Heart right ventricle (tissue), 16 donors: ENCODE measurements at regions not wholly inside any gene's neighbourhood (a gene's known extent, or its start where the extent isn't known, plus 50 kb on each side); places are given as distances from the start of the nearest gene placed in this dataset.

Source experiments
- ATAC-seq, 8 donors: fragments of 200-7000 bp; cut with Tn5 transposase; one replicate each; pipeline ENCODE4 v1.9.1; 2020; ENCODE audit warnings: mild to moderate bottlenecking in 8 of 8, moderate library complexity in 8 of 8, moderate number of reproducible peaks in 1 of 8
- DNase-seq, 2 donors: peaks; one replicate each; pipeline ENCODE4 v3.0.0-alpha.2; 2020
- H3K27ac ChIP-seq, 10 donors: fragments of 200-600 bp; sonication (generic) in 2 of 10; one replicate each; pipeline versions ENCODE4 v1.5.0 to v1.8.0; 2020 to 2022; ENCODE audit warnings: mild to moderate bottlenecking in 3 of 10
- H3K27me3 ChIP-seq, 7 donors: fragments of 200-600 bp; one replicate each; pipeline ENCODE4 v1.8.0; 2021 to 2022; ENCODE audit warnings: mild to moderate bottlenecking in 2 of 7
- H3K36me3 ChIP-seq, 9 donors: fragments of 200-600 bp; sonication (generic) in 1 of 9; one replicate each; pipeline versions ENCODE4 v1.5.0 to v1.8.0; 2020 to 2022; ENCODE audit warnings: mild to moderate bottlenecking in 2 of 9
- H3K4me1 ChIP-seq, 9 donors: fragments of 200-600 bp; sonication (generic) in 1 of 9; one replicate each; pipeline versions ENCODE4 v1.5.0 to v1.8.0; 2020 to 2022; ENCODE audit warnings: mild to moderate bottlenecking in 4 of 9
- H3K4me3 ChIP-seq, 10 donors: fragments of 200-600 bp; sonication (generic) in 2 of 10; one replicate each; pipeline versions ENCODE4 v1.5.0 to v1.8.0; 2020 to 2022; ENCODE audit warnings: mild to moderate bottlenecking in 7 of 10, moderate library complexity in 2 of 10
- H3K9me3 ChIP-seq, 11 donors: fragments of 200-600 bp in 10 of 11; sonication (generic) in 2 of 11; one replicate each; pipeline versions ENCODE4 v1.5.0 to v1.8.0; 2013 to 2022; ENCODE audit warnings: mild to moderate bottlenecking in 2 of 11, control low read depth in 1 of 11, moderate library complexity in 1 of 11
- WGBS, 2 donors: extraction: QIAGEN DNeasy Blood & Tissue Kit; methylation state at CpG; one replicate each; pipeline ENCODE4 v1.1.7; 2013; ENCODE audit warnings: inconsistent platforms in 1 of 2; 5-methylcytosine and 5-hydroxymethylcytosine counted together
- intact Hi-C, 10 donors: fragments of 100-400 bp; cut with DNase I; formaldehyde crosslinking; loops; one replicate each; pipeline versions ENCODE4 v1.11.1 to v1.14.2; 2022
- TF ChIP-seq, protein P1 (sequence below), 9 donors: fragments of 200-600 bp; sonication (generic) in 2 of 9; IDR thresholded peaks; one replicate each; pipeline versions ENCODE4 v1.5.0 to v1.8.0; 2021 to 2022; ENCODE audit warnings: antibody characterized with exemption in 9 of 9, mild to moderate bottlenecking in 5 of 9, moderate library complexity in 1 of 9
- donor health status: Arrhythmogenic right ventricular cardiomyopathy.
- donor health status: ischemic (EF 13 %, LVEDD 7.1; RV severe dilation, severe dysfunction).
- donor health status: healthy with polysubstance abuse.
- donor health status: DM: no; HTN: yes; CAD: no.
- donor health status: DM: no; HTN: no; CAD: no.
- donor health status: ischemic (EF 25% LVEDD 6.9; RV normal size, moderate dysfunction).
- donor health status: ischemic (EF 25% LVEDD 5.7; RV mildly dilated, moderate dysfunction).
- donor health status: healthy.
- donor health status: DM: yes; HTN: yes; CAD: no.
- donor health status: Ischemic cardiomyopathy.
- donor health status: ischemic (EF 35%, LVEDD 5.7; RV mildly dilated, moderate dysfunction).
- donor health status: nonischemic (EF 11% LVEDD 7.7; RV severe dilation, severe dysfunction).
- donor health status: DM: yes; HTN: yes; CAD: no.
- donor health status: PGD.
- donor health status: ischemic (EF 29% LVEDD 5.4; RV normal size, mild dysfunction).
- donor health status: nonischemic (EF 23%, LVEDD 6.1; RV moderate dilation, normal function).

- intact Hi-C loops, result loop anchor here in 1 of 10 donors (10.0 kb wide), 1 partner anchor 62 kb away; no protein-coding TSS in a partner anchor
- Histone ChIP-seq H3K4me3 (no peak overlapping the region), H3K36me3 (no peaks in the 10 kb centered on the region), H3K9me3 (no peaks in the 10 kb centered on the region), H3K27me3 (no peaks in the 10 kb centered on the region), H3K4me1 (peaks cover 0 to 20% (median 6%) of the 10 kb centered on the region in 9 donors), H3K27ac (no peak overlapping the region)
- 68 to 80% methylated on average over 33 of the region's 33 CpGs for WGBS, 2 donors
- ATAC-seq (peak in 5 of 8 donors; percentile 3 to 37 (median 9)), DNase-seq (no peak)
- TF ChIP-seq, protein P1, sequence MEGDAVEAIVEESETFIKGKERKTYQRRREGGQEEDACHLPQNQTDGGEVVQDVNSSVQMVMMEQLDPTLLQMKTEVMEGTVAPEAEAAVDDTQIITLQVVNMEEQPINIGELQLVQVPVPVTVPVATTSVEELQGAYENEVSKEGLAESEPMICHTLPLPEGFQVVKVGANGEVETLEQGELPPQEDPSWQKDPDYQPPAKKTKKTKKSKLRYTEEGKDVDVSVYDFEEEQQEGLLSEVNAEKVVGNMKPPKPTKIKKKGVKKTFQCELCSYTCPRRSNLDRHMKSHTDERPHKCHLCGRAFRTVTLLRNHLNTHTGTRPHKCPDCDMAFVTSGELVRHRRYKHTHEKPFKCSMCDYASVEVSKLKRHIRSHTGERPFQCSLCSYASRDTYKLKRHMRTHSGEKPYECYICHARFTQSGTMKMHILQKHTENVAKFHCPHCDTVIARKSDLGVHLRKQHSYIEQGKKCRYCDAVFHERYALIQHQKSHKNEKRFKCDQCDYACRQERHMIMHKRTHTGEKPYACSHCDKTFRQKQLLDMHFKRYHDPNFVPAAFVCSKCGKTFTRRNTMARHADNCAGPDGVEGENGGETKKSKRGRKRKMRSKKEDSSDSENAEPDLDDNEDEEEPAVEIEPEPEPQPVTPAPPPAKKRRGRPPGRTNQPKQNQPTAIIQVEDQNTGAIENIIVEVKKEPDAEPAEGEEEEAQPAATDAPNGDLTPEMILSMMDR (IDR thresholded peaks at IDR 0.05), result peak in 1 of 9 donors; percentile 16
These were observed 126.7 kb upstream of the GSE1 start for GRCh38 chr16:85486256-85486915.

DNA sequence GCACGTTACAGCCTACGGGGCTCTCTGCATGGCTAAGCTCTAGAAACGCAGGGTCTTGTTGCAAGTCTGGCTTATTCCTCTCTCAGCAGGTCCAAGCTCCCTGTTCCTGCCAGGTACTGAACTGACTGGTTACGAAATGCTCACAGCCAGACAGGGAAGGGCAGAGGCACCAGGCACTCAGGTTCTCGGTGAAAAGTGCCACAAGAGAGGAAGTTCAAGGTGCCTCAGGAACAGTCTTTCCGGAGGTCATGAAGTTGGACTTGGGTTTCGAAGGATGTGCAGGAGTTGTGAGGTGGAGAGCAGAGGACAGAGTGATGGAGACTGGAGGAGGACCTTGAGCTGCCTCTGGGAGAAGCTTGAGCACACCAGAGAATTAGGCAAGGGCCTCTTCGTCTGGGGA, 124.7 kb upstream of the GSE1 start:
- Histone ChIP-seq H3K9me3 (no peaks in the 10 kb centered on the region), H3K27ac (no peak overlapping the region), H3K36me3 (no peaks in the 10 kb centered on the region), H3K4me1 (peaks cover 6 to 38% (median 26%) of the 10 kb centered on the region in 9 donors), H3K4me3 (no peak overlapping the region), H3K27me3 (no peaks in the 10 kb centered on the region)
- intact Hi-C loops, result loop anchor here in 1 of 10 donors (10.0 kb wide), 1 partner anchor 64 kb away; no protein-coding TSS in a partner anchor
- ATAC-seq, result no peak
- DNase-seq, result no peak
- 90 to 92% methylated on average over 8 of the region's 8 CpGs for WGBS, 2 donors
- TF ChIP-seq, protein P1 (IDR thresholded peaks at IDR 0.05), result no peak

- H3K36me3 ChIP-seq, result no peaks in the 10 kb centered on the region
- WGBS, 2 donors, result 94 to 95% methylated on average over 27 of the region's 27 CpGs
- peaks cover 6 to 38% (median 26%) of the 10 kb centered on the region in 9 donors for H3K4me1 ChIP-seq
- H3K27me3 ChIP-seq, result no peaks in the 10 kb centered on the region
- ATAC-seq, result no peak
- H3K9me3 ChIP-seq, result no peaks in the 10 kb centered on the region
- TF ChIP-seq, protein P1 (IDR thresholded peaks at IDR 0.05), result no peak
- H3K4me3 ChIP-seq, result no peak overlapping the region
- intact Hi-C loops, result no loop called here
- H3K27ac ChIP-seq, result no peak overlapping the region
- DNase-seq, result no peak
These were observed 122.6 kb upstream of the GSE1 start for GRCh38 chr16:85490407-85491057.

GRCh38 chr16:85491058-85491771, 121.9 kb upstream of the GSE1 start:
- Histone ChIP-seq H3K27ac (peak overlapping the region in 9 of 10 donors; percentile 4 to 84 (median 62)), H3K4me1 (peaks cover 6 to 36% (median 26%) of the 10 kb centered on the region in 9 donors), H3K9me3 (no peaks in the 10 kb centered on the region), H3K36me3 (no peaks in the 10 kb centered on the region), H3K27me3 (no peaks in the 10 kb centered on the region), H3K4me3 (no peak overlapping the region)
- ATAC-seq (peak in 5 of 8 donors; percentile 5 to 30 (median 9)), DNase-seq (no peak)
- TF ChIP-seq, protein P1 (IDR thresholded peaks at IDR 0.05), result peak in 7 of 9 donors; percentile 13 to 59 (median 36)
- WGBS, 2 donors, result 77 to 85% methylated on average over 17 of the region's 17 CpGs
- intact Hi-C loops, result no loop called here
